HG03571 (cell line): ENCODE measurements at regions not wholly inside any gene's neighbourhood (a gene's known extent, or its start where the extent isn't known, plus 50 kb on each side); places are given as distances from the start of the nearest gene placed in this dataset.
A peak's percentile ranks its signal among the peaks of the same experiment; 100 is the strongest.
"Not testable (repeated sequence)": the region's sequence is repeated elsewhere in the genome, so short reads cannot be mapped to it uniquely, and the experiment has no call there.

ENCODE experiments used
- ATAC-seq: cut with Tn5 transposase; IDR thresholded peaks from one replicate; pipeline ENCODE4 v1.9.1; 2021; ENCODE audit not compliant: unreplicated experiment

- ATAC-seq = peak; percentile 93
Observed at GRCh38 chr5:68070591-68071281, 144.8 kb upstream of the PIK3R1 start.

- ATAC-seq = no peak
Observed at GRCh38 chr5:68067976-68068603, 147.5 kb upstream of the PIK3R1 start.

- ATAC-seq = no peak
Observed at GRCh38 chr5:68067291-68067690, 148.3 kb upstream of the PIK3R1 start.

GRCh38 chr5:68066277-68066955, 149.1 kb upstream of the PIK3R1 start:
- no peak for ATAC-seq

- not testable (repeated sequence) for ATAC-seq
Observed at GRCh38 chr5:68065321-68065720, 150.2 kb upstream of the PIK3R1 start.

- ATAC-seq = no peak
Observed at GRCh38 chr5:68060382-68060781, 155.2 kb upstream of the PIK3R1 start.

GRCh38 chr5:68057191-68057590, 158.4 kb upstream of the PIK3R1 start:
- no peak for ATAC-seq

- ATAC-seq = no peak
Observed at GRCh38 chr5:68055686-68056085, 159.9 kb upstream of the PIK3R1 start.

- ATAC-seq = no peak
Observed at GRCh38 chr5:68054638-68055037, 160.9 kb upstream of the PIK3R1 start.

- no peak for ATAC-seq
Observed at GRCh38 chr5:68053202-68053601, 162.4 kb upstream of the PIK3R1 start.

GRCh38 chr5:68049053-68049713, 166.4 kb upstream of the PIK3R1 start:
- ATAC-seq = no peak

- no peak for ATAC-seq
Observed at GRCh38 chr5:68048516-68048915, 167.0 kb upstream of the PIK3R1 start.

- ATAC-seq = not testable (repeated sequence)
Observed at GRCh38 chr5:68048054-68048453, 167.5 kb upstream of the PIK3R1 start.

- no peak for ATAC-seq
Observed at GRCh38 chr5:68047035-68047434, 168.5 kb upstream of the PIK3R1 start.

GRCh38 chr5:68046445-68046844, 169.1 kb upstream of the PIK3R1 start:
- no peak for ATAC-seq

- ATAC-seq = peak; percentile 91
Observed at GRCh38 chr5:68041293-68041692, 174.3 kb upstream of the PIK3R1 start.

- no peak for ATAC-seq
Observed at GRCh38 chr5:68037546-68037945, 178.0 kb upstream of the PIK3R1 start.

GRCh38 chr5:68033961-68034571, 181.5 kb upstream of the PIK3R1 start:
- ATAC-seq = no peak

- ATAC-seq = no peak
Observed at GRCh38 chr5:68033029-68033428, 182.5 kb upstream of the PIK3R1 start.

GRCh38 chr5:68032216-68032762, 183.3 kb upstream of the PIK3R1 start:
- ATAC-seq = no peak

GRCh38 chr5:68028131-68028727, 187.3 kb upstream of the PIK3R1 start:
- ATAC-seq = no peak
